ENCODE measurements at regions not wholly inside any gene's neighbourhood (a gene's known extent, or its start where the extent isn't known, plus 50 kb on each side); places are given as distances from the start of the nearest gene placed in this dataset.

- H3K27ac ChIP-seq = no peak overlapping the region
- H3K4me1 ChIP-seq (replicated peaks in 1 of 2) = no peaks in the 10 kb centered on the region
- in situ Hi-C loops (cut with MboI; ENCODE audit: low pct_unique_long_range_greater_than_20kb in 2 of 9, low sequenced_read_pairs in 9 of 9, unreplicated experiment in 9 of 9) = no loop called here
- WGBS, 10 experiments = 0 to 100% (median 88%) methylated on average over 1 of the region's 1 CpG; no CpG with 5 or more reads in 7 of the 10 experiments
- ATAC-seq (replicated peaks in 6 of 8) = no peak
- H3K4me3 ChIP-seq = no peak overlapping the region
Observed at GRCh38 chr11:30089921-30090320, 73.1 kb upstream of the KCNA4 start.

GRCh38 chr11:30091246-30091645 lies 74.4 kb upstream of the KCNA4 start:
- Histone ChIP-seq H3K27ac (no peak overlapping the region), H3K4me1 (replicated peaks in 1 of 2) (no peaks in the 10 kb centered on the region), H3K4me3 (no peak overlapping the region)
- ATAC-seq (replicated peaks in 6 of 8) = no peak
- in situ Hi-C loops (cut with MboI; ENCODE audit: low pct_unique_long_range_greater_than_20kb in 2 of 9, low sequenced_read_pairs in 9 of 9, unreplicated experiment in 9 of 9) = no loop called here

- H3K27ac ChIP-seq = no peak overlapping the region
- no peak for ATAC-seq (replicated peaks in 6 of 8)
- in situ Hi-C loops (cut with MboI; ENCODE audit: low pct_unique_long_range_greater_than_20kb in 2 of 9, low sequenced_read_pairs in 9 of 9, unreplicated experiment in 9 of 9) = no loop called here
- WGBS, 10 experiments = 14 to 100% (median 57%) methylated on average over 1 to 2 of the region's 2 CpGs; no CpG with 5 or more reads in 2 of the 10 experiments
- no peaks in the 10 kb centered on the region for H3K4me1 ChIP-seq (replicated peaks in 1 of 2)
- H3K4me3 ChIP-seq = no peak overlapping the region
Observed at GRCh38 chr11:30091737-30092136, 74.9 kb upstream of the KCNA4 start.

GRCh38 chr11:30092518-30092917 lies 75.7 kb upstream of the KCNA4 start:
- H3K4me3 ChIP-seq = no peak overlapping the region
- ATAC-seq (replicated peaks in 6 of 8) = no peak
- H3K4me1 ChIP-seq (replicated peaks in 1 of 2) = no peaks in the 10 kb centered on the region
- in situ Hi-C loops (cut with MboI; ENCODE audit: low pct_unique_long_range_greater_than_20kb in 2 of 9, low sequenced_read_pairs in 9 of 9, unreplicated experiment in 9 of 9) = no loop called here
- no peak overlapping the region for H3K27ac ChIP-seq

GRCh38 chr11:30100495-30100894 lies 83.7 kb upstream of the KCNA4 start:
- 71 to 90% (median 86%) methylated on average over 1 of the region's 1 CpG; no CpG with 5 or more reads in 7 of the 10 experiments for WGBS, 10 experiments
- no peak for ATAC-seq (replicated peaks in 6 of 8)

GRCh38 chr11:30106222-30107181 lies 89.7 kb upstream of the KCNA4 start:
- ATAC-seq (replicated peaks in 6 of 8) = no peak
- Histone ChIP-seq H3K27ac (no peak overlapping the region), H3K4me3 (no peak overlapping the region), H3K4me1 (replicated peaks in 1 of 2) (peaks cover 8 to 9% of the 10 kb centered on the region in 2 donors)
- in situ Hi-C loops (cut with MboI; ENCODE audit: low pct_unique_long_range_greater_than_20kb in 2 of 9, low sequenced_read_pairs in 9 of 9, unreplicated experiment in 9 of 9) = no loop called here
- WGBS, 10 experiments = 0 to 87% (median 62%) methylated on average over 3 to 6 of the region's 6 CpGs

More at GRCh38 chr11:30100495-30100894, 83.7 kb upstream of the KCNA4 start:
- Histone ChIP-seq H3K4me3 (no peak overlapping the region), H3K4me1 (replicated peaks in 1 of 2) (no peaks in the 10 kb centered on the region), H3K27ac (no peak overlapping the region)
- in situ Hi-C loops (cut with MboI; ENCODE audit: low pct_unique_long_range_greater_than_20kb in 2 of 9, low sequenced_read_pairs in 9 of 9, unreplicated experiment in 9 of 9) = no loop called here

- Histone ChIP-seq H3K4me3 (no peak overlapping the region), H3K27ac (peak overlapping the region in 1 of 2 donors; percentile 56), H3K4me1 (replicated peaks in 1 of 2) (peaks cover 9 to 10% of the 10 kb centered on the region in 2 donors)
- peak in 6 of 8 experiments; percentile 44 to 98 (median 96) for ATAC-seq (replicated peaks in 6 of 8)
- in situ Hi-C loops (cut with MboI; ENCODE audit: low pct_unique_long_range_greater_than_20kb in 2 of 9, low sequenced_read_pairs in 9 of 9, unreplicated experiment in 9 of 9) = no loop called here
- 0 to 42% (median 13%) methylated on average over 1 to 2 of the region's 2 CpGs; no CpG with 5 or more reads in 1 of the 10 experiments for WGBS, 10 experiments
Observed at GRCh38 chr11:30107899-30108298, 91.1 kb upstream of the KCNA4 start.

GRCh38 chr11:30109774-30110173 lies 92.9 kb upstream of the KCNA4 start:
- in situ Hi-C loops (cut with MboI; ENCODE audit: low pct_unique_long_range_greater_than_20kb in 2 of 9, low sequenced_read_pairs in 9 of 9, unreplicated experiment in 9 of 9) = no loop called here
- ATAC-seq (replicated peaks in 6 of 8) = no peak
- no peak overlapping the region for H3K4me3 ChIP-seq
- no peak overlapping the region for H3K27ac ChIP-seq
- peaks cover 9 to 10% of the 10 kb centered on the region in 2 donors for H3K4me1 ChIP-seq (replicated peaks in 1 of 2)
- 10 to 100% (median 89%) methylated on average over 1 to 4 of the region's 4 CpGs; no CpG with 5 or more reads in 1 of the 10 experiments for WGBS, 10 experiments

GRCh38 chr11:30110691-30111090 lies 93.9 kb upstream of the KCNA4 start:
- H3K27ac ChIP-seq = no peak overlapping the region
- peaks cover 9 to 10% of the 10 kb centered on the region in 2 donors for H3K4me1 ChIP-seq (replicated peaks in 1 of 2)
- 42 to 100% (median 86%) methylated on average over 1 to 3 of the region's 3 CpGs; no CpG with 5 or more reads in 3 of the 10 experiments for WGBS, 10 experiments
- no peak for ATAC-seq (replicated peaks in 6 of 8)
- in situ Hi-C loops (cut with MboI; ENCODE audit: low pct_unique_long_range_greater_than_20kb in 2 of 9, low sequenced_read_pairs in 9 of 9, unreplicated experiment in 9 of 9) = no loop called here
- no peak overlapping the region for H3K4me3 ChIP-seq

- in situ Hi-C loops (cut with MboI; ENCODE audit: low pct_unique_long_range_greater_than_20kb in 2 of 9, low sequenced_read_pairs in 9 of 9, unreplicated experiment in 9 of 9) = no loop called here
- H3K4me1 ChIP-seq (replicated peaks in 1 of 2) = peaks cover 9 to 10% of the 10 kb centered on the region in 2 donors
- H3K27ac ChIP-seq = no peak overlapping the region
- ATAC-seq (replicated peaks in 6 of 8) = no peak
- no peak overlapping the region for H3K4me3 ChIP-seq
- WGBS, 10 experiments = 0 to 100% (median 43%) methylated on average over 1 of the region's 1 CpG; no CpG with 5 or more reads in 1 of the 10 experiments
Observed at GRCh38 chr11:30111786-30112185, 95.0 kb upstream of the KCNA4 start.

- whole genome bisulfite sequencing, 10 experiments = 0 to 86% (median 60%) methylated on average over 1 to 2 of the region's 2 CpGs; no CpG with 5 or more reads in 1 of the 10 experiments
Observed at GRCh38 chr11:30113326-30113898, 96.6 kb upstream of the KCNA4 start.

GRCh38 chr11:30116512-30116911 lies 99.7 kb upstream of the KCNA4 start:
- ATAC-seq (replicated peaks in 6 of 8) = peak in 3 of 8 experiments; percentile 62 to 90 (median 70)
- Histone ChIP-seq H3K4me1 (replicated peaks in 1 of 2) (peaks cover 0 to 2% of the 10 kb centered on the region in 2 donors), H3K4me3 (no peak overlapping the region), H3K27ac (no peak overlapping the region)
- in situ Hi-C loops (cut with MboI; ENCODE audit: low pct_unique_long_range_greater_than_20kb in 2 of 9, low sequenced_read_pairs in 9 of 9, unreplicated experiment in 9 of 9) = no loop called here
- 0 to 100% (median 67%) methylated on average over 1 of the region's 1 CpG; no CpG with 5 or more reads in 2 of the 10 experiments for WGBS, 10 experiments

More at GRCh38 chr11:30113326-30113898, 96.6 kb upstream of the KCNA4 start:
- in situ Hi-C loops (cut with MboI; ENCODE audit: low pct_unique_long_range_greater_than_20kb in 2 of 9, low sequenced_read_pairs in 9 of 9, unreplicated experiment in 9 of 9) = no loop called here
- Histone ChIP-seq H3K4me1 (replicated peaks in 1 of 2) (peaks cover under 1 to 3% of the 10 kb centered on the region in 2 donors), H3K4me3 (no peak overlapping the region), H3K27ac (no peak overlapping the region)
- ATAC-seq (replicated peaks in 6 of 8) = no peak

- Histone ChIP-seq H3K4me3 (no peak overlapping the region), H3K27ac (no peak overlapping the region), H3K4me1 (replicated peaks in 1 of 2) (no peaks in the 10 kb centered on the region)
- no peak for ATAC-seq (replicated peaks in 6 of 8)
- in situ Hi-C loops (cut with MboI; ENCODE audit: low pct_unique_long_range_greater_than_20kb in 2 of 9, low sequenced_read_pairs in 9 of 9, unreplicated experiment in 9 of 9) = no loop called here
- WGBS, 10 experiments = 6 to 100% (median 86%) methylated on average over 1 to 4 of the region's 4 CpGs; no CpG with 5 or more reads in 4 of the 10 experiments
Observed at GRCh38 chr11:30120045-30120589, 103.3 kb upstream of the KCNA4 start.
